ENCODE measurements at regions not wholly inside any gene's neighbourhood (a gene's known extent, or its start where the extent isn't known, plus 50 kb on each side); places are given as distances from the start of the nearest gene placed in this dataset.

GRCh38 chr5:173727839-173728778, 111.7 kb upstream of the BOD1 start (continued):
- TF ChIP-seq GABPA (IDR thresholded peaks at IDR 0.05; ENCODE audit: borderline replicate concordance, insufficient read depth, low read length) (no peak), JUND (IDR thresholded peaks at IDR 0.05; ENCODE audit: low read length) (no peak)
